Stimulated activated CD8-positive, alpha-beta memory T cell treated with anti-CD3 and anti-CD28 coated beads, Interleukin-7, amount 100 ng/mL, for 48 hours (primary cell): ENCODE measurements at regions not wholly inside any gene's neighbourhood (a gene's known extent, or its start where the extent isn't known, plus 50 kb on each side); places are given as distances from the start of the nearest gene placed in this dataset.
A peak's percentile ranks its signal among the peaks of the same experiment; 100 is the strongest.

ENCODE experiments used
- DNase-seq, 2 donors: peaks; one replicate each; pipeline ENCODE4 v3.0.0-alpha.2; 2020; ENCODE audit warnings: low read depth in 1 of 2; ENCODE audit errors: extremely low read depth in 1 of 2

- DNase-seq: no peak
Measured at GRCh38 chr4:138894011-138894410, 121.6 kb upstream of the NOCT start.

- no peak for DNase-seq
Measured at GRCh38 chr4:138892483-138893407, 122.8 kb upstream of the NOCT start.

- no peak for DNase-seq
Measured at GRCh38 chr4:138891631-138892031, 124.0 kb upstream of the NOCT start.

- no peak for DNase-seq
Measured at GRCh38 chr4:138890891-138891570, 124.5 kb upstream of the NOCT start.

- no peak for DNase-seq
Measured at GRCh38 chr4:138889216-138889615, 126.4 kb upstream of the NOCT start.

GRCh38 chr4:138887741-138888140, 127.8 kb upstream of the NOCT start:
- DNase-seq: no peak

GRCh38 chr4:138887341-138887740, 128.2 kb upstream of the NOCT start:
- DNase-seq: no peak

GRCh38 chr4:138879757-138880156, 135.8 kb upstream of the NOCT start:
- no peak for DNase-seq

GRCh38 chr4:138875891-138876608, 139.5 kb upstream of the NOCT start:
- DNase-seq: no peak

- no peak for DNase-seq
Measured at GRCh38 chr4:138871555-138871875, 144.1 kb upstream of the NOCT start.

GRCh38 chr4:138870737-138871554, 144.6 kb upstream of the NOCT start:
- DNase-seq: peak in 1 of 2 donors; percentile 11

- no peak for DNase-seq
Measured at GRCh38 chr4:138869631-138870030, 145.9 kb upstream of the NOCT start.

- DNase-seq: no peak
Measured at GRCh38 chr4:138869165-138869564, 146.4 kb upstream of the NOCT start.

GRCh38 chr4:138868562-138868961, 147.0 kb upstream of the NOCT start:
- DNase-seq: no peak

GRCh38 chr4:138867404-138867803, 148.2 kb upstream of the NOCT start:
- DNase-seq: no peak

GRCh38 chr4:138866314-138866713, 149.3 kb upstream of the NOCT start:
- no peak for DNase-seq

- no peak for DNase-seq
Measured at GRCh38 chr4:138865765-138866164, 149.8 kb upstream of the NOCT start.

GRCh38 chr4:138864961-138865720, 150.4 kb upstream of the NOCT start:
- DNase-seq: no peak

- DNase-seq: no peak
Measured at GRCh38 chr4:138863160-138863559, 152.4 kb upstream of the NOCT start.

- no peak for DNase-seq
Measured at GRCh38 chr4:138861135-138861534, 154.4 kb upstream of the NOCT start.
